ENCODE measurements at regions not wholly inside any gene's neighbourhood (a gene's known extent, or its start where the extent isn't known, plus 50 kb on each side); places are given as distances from the start of the nearest gene placed in this dataset.

DNA sequence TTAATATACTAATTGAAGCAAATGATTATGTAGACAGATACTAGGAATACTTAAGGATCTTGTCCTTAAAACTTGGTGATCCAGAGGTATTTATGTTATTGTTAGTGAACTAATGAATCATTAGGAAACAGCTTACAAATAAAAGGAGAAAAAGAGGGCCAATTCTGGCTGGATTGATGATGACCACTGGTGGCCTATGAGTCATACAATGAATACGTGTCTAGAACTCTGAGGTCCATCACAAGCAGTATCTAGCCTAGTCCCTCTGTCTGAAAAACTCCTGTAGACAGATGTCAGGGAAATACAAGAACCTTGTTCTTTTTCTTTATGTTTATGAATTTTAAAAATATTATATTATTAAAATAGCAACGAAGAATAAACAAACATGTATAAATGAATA is 51.7 kb upstream of the RTL1 start:
- Histone ChIP-seq H3K27ac (no peak overlapping the region), H3K4me3 (ENCODE audit: low read depth, low read length) (no peak overlapping the region), H3K36me3 (replicated peaks) (peaks cover 20% of the 10 kb centered on the region), H3K27me3 (replicated peaks) (no peaks in the 10 kb centered on the region)
- peak; percentile 66 for DNase-seq
- in situ Hi-C loops (cut with HindIII; ENCODE audit: low pct_ligation_motif_present, low sequenced_read_pairs): no loop called here
- TF ChIP-seq CTCF (IDR thresholded peaks at IDR 0.05; ENCODE audit: low read depth, low read length, missing control alignments): no peak

DNA sequence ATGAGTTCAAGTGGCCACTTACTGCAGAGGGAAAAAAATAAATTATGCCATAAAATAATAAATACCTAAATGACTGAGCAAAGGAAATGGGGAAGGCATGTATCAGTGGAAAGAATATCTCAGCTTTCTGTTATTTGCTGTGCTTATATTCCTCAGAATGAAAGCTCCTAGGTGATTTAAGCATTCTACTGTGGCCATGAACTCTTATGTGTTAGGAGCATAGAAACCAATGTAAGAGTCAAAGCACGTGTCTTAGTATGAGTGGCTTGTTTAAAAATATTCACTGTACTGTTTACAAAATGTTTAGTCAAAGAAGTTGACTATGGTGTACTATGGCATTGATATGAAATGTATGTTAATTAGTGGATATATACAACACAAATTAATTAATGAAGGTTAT is 59.0 kb upstream of the RTL1 start:
- no peak for TF ChIP-seq CTCF (IDR thresholded peaks at IDR 0.05; ENCODE audit: low read depth, low read length, missing control alignments)
- Histone ChIP-seq H3K27me3 (replicated peaks) (no peaks in the 10 kb centered on the region), H3K27ac (no peak overlapping the region), H3K4me3 (ENCODE audit: low read depth, low read length) (no peak overlapping the region), H3K36me3 (replicated peaks) (peaks cover 46% of the 10 kb centered on the region)
- DNase-seq: no peak
- in situ Hi-C loops (cut with HindIII; ENCODE audit: low pct_ligation_motif_present, low sequenced_read_pairs): no loop called here

GRCh38 chr14:100965296-100965695 is 61.8 kb upstream of the RTL1 start:
- in situ Hi-C loops (cut with HindIII; ENCODE audit: low pct_ligation_motif_present, low sequenced_read_pairs): no loop called here
- Histone ChIP-seq H3K27ac (no peak overlapping the region), H3K27me3 (replicated peaks) (no peaks in the 10 kb centered on the region), H3K4me3 (ENCODE audit: low read depth, low read length) (no peak overlapping the region), H3K36me3 (replicated peaks) (peaks cover 41% of the 10 kb centered on the region)
- DNase-seq: no peak
- TF ChIP-seq CTCF (IDR thresholded peaks at IDR 0.05; ENCODE audit: low read depth, low read length, missing control alignments): no peak

DNA sequence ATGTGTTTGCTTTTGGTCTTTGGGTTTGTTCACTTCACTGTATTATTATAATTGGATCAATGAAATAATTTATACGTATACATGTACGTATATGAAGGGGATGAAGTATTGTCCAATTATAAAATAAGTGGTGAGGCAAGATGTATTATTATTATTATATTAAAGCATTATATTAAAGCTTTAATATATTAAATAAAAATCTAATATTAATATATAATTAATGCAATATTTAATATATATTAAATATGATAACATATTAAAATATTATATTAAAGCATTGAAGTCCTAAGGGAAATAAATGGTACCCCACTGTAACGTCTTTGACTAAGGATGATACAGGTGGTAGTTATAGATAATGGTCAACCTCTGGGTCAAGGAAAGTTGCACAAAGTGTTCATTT is 63.7 kb upstream of the RTL1 start:
- in situ Hi-C loops (cut with HindIII; ENCODE audit: low pct_ligation_motif_present, low sequenced_read_pairs): no loop called here
- Histone ChIP-seq H3K36me3 (replicated peaks) (peaks cover 29% of the 10 kb centered on the region), H3K4me3 (ENCODE audit: low read depth, low read length) (no peak overlapping the region), H3K27me3 (replicated peaks) (no peaks in the 10 kb centered on the region), H3K27ac (no peak overlapping the region)
- no peak for DNase-seq
- no peak for TF ChIP-seq CTCF (IDR thresholded peaks at IDR 0.05; ENCODE audit: low read depth, low read length, missing control alignments)

DNA sequence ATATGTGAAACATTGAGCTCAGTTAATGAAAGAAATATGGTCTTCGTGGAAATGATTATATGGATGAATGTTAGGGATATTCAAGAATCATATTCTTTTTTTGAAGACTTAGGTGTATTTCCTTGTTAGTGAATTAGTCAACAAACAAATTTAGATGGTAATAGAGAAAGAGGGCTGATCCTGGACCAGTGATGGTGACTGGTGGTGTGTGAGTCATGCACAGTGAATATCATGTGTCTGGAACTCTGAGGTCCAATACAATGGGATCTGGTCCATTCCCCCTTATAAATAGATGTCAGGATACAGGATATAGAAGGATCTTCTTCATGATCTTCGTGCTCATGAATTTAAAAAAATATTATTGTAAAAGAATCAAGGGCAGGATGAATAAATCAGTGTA is 64.4 kb upstream of the RTL1 start:
- no peaks in the 10 kb centered on the region for H3K27me3 ChIP-seq (replicated peaks)
- in situ Hi-C loops (cut with HindIII; ENCODE audit: low pct_ligation_motif_present, low sequenced_read_pairs): no loop called here
- DNase-seq: no peak
- no peak overlapping the region for H3K4me3 ChIP-seq (ENCODE audit: low read depth, low read length)
- no peak for TF ChIP-seq CTCF (IDR thresholded peaks at IDR 0.05; ENCODE audit: low read depth, low read length, missing control alignments)
- H3K27ac ChIP-seq: no peak overlapping the region
- H3K36me3 ChIP-seq (replicated peaks): peaks cover 31% of the 10 kb centered on the region

DNA sequence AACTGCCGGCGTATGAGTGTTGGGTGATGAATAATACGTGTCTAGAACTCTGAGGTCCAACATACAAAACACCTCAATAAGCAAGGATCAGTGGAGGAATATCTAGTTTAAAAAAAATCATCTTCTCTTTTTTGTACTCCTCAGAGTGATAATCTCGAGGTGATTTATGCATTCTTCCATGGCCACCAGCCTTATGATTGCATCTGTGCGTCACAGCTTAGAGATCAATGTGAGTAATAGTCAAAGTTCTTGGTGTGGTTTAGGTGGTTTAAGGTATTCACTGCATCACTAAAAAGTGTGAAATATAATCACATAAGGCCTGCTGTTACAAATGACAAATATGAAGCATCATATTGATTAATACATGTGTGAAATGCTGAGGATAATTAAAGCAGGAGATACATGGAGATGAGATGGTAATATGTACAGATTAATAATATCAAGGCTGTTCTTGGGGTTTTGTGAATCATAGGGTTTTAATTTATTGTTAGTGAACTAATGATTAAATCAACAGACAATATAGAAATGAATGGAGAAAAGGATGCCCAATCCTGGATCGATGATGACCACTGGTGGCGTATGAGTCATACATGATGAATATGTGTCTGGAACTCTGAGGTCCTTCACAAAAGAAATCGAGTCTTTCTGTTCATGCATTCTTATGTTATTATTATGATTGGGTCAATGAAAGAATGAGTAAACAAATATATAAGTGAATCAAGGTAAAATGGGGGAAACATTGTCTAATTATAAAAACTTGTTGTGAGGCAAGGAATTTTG is 68.8 kb upstream of the RTL1 start:
- in situ Hi-C loops (cut with HindIII; ENCODE audit: low pct_ligation_motif_present, low sequenced_read_pairs): no loop called here
- TF ChIP-seq CTCF (IDR thresholded peaks at IDR 0.05; ENCODE audit: low read depth, low read length, missing control alignments): no peak
- no peak overlapping the region for H3K27ac ChIP-seq

More for the DNA sequence above, 68.8 kb upstream of the RTL1 start:
- H3K4me3 ChIP-seq (ENCODE audit: low read depth, low read length): no peak overlapping the region
- H3K36me3 ChIP-seq (replicated peaks): peaks cover 18% of the 10 kb centered on the region
- H3K27me3 ChIP-seq (replicated peaks): no peaks in the 10 kb centered on the region
- no peak for DNase-seq

Measured in brain microvascular endothelial cell (primary cell).